Stimulated activated CD8-positive, alpha-beta memory T cell treated with anti-CD3 and anti-CD28 coated beads, Interleukin-4, amount 100 ng/mL, for 4 hours (primary cell): ENCODE measurements at regions not wholly inside any gene's neighbourhood (a gene's known extent, or its start where the extent isn't known, plus 50 kb on each side); places are given as distances from the start of the nearest gene placed in this dataset.
"Not testable (repeated sequence)": the region's sequence is repeated elsewhere in the genome, so short reads cannot be mapped to it uniquely, and the experiment has no call there.

Source experiments
- DNase-seq, 2 donors: peaks; one replicate each; pipeline ENCODE4 v3.0.0-alpha.2; 2020; ENCODE audit warnings: low read depth in 2 of 2, low spot score in 1 of 2

- DNase-seq: no peak
These were observed 176.2 kb downstream of the DIRAS2 start for GRCh38 chr9:90466441-90466840.

- no peak for DNase-seq
These were observed 173.2 kb downstream of the DIRAS2 start for GRCh38 chr9:90469435-90469834.

- no peak for DNase-seq
These were observed 172.7 kb downstream of the DIRAS2 start for GRCh38 chr9:90469865-90470387.

- DNase-seq: no peak
These were observed 166.6 kb downstream of the DIRAS2 start for GRCh38 chr9:90476058-90476457.

- DNase-seq: no peak
These were observed 165.1 kb downstream of the DIRAS2 start for GRCh38 chr9:90477535-90477934.

GRCh38 chr9:90478821-90479220 is 163.8 kb downstream of the DIRAS2 start:
- no peak for DNase-seq

GRCh38 chr9:90485028-90485427 is 157.6 kb downstream of the DIRAS2 start:
- no peak for DNase-seq

GRCh38 chr9:90489066-90489465 is 153.6 kb downstream of the DIRAS2 start:
- no peak for DNase-seq

GRCh38 chr9:90499761-90500160 is 142.9 kb downstream of the DIRAS2 start:
- no peak for DNase-seq

GRCh38 chr9:90502134-90502533 is 140.5 kb downstream of the DIRAS2 start:
- DNase-seq: no peak

GRCh38 chr9:90504486-90504885 is 138.1 kb downstream of the DIRAS2 start:
- DNase-seq: no peak

GRCh38 chr9:90505695-90506094 is 136.9 kb downstream of the DIRAS2 start:
- DNase-seq: no peak

GRCh38 chr9:90506402-90506801 is 136.2 kb downstream of the DIRAS2 start:
- DNase-seq: not testable (repeated sequence)

GRCh38 chr9:90507621-90508020 is 135.0 kb downstream of the DIRAS2 start:
- no peak for DNase-seq

GRCh38 chr9:90508940-90509339 is 133.7 kb downstream of the DIRAS2 start:
- DNase-seq: no peak

- no peak for DNase-seq
These were observed 130.9 kb downstream of the DIRAS2 start for GRCh38 chr9:90511711-90512110.

GRCh38 chr9:90514877-90515276 is 127.7 kb downstream of the DIRAS2 start:
- no peak for DNase-seq

- no peak for DNase-seq
These were observed 127.1 kb downstream of the DIRAS2 start for GRCh38 chr9:90515510-90515909.

GRCh38 chr9:90517103-90517502 is 125.5 kb downstream of the DIRAS2 start:
- no peak for DNase-seq

GRCh38 chr9:90521811-90522570 is 120.6 kb downstream of the DIRAS2 start:
- DNase-seq: no peak

GRCh38 chr9:90523958-90524357 is 118.7 kb downstream of the DIRAS2 start:
- no peak for DNase-seq

- DNase-seq: no peak
These were observed 116.2 kb downstream of the DIRAS2 start for GRCh38 chr9:90526386-90526785.

GRCh38 chr9:90536094-90536493 is 106.5 kb downstream of the DIRAS2 start:
- DNase-seq: not testable (repeated sequence)
